ENCODE measurements at regions not wholly inside any gene's neighbourhood (a gene's known extent, or its start where the extent isn't known, plus 50 kb on each side); places are given as distances from the start of the nearest gene placed in this dataset.

DNA sequence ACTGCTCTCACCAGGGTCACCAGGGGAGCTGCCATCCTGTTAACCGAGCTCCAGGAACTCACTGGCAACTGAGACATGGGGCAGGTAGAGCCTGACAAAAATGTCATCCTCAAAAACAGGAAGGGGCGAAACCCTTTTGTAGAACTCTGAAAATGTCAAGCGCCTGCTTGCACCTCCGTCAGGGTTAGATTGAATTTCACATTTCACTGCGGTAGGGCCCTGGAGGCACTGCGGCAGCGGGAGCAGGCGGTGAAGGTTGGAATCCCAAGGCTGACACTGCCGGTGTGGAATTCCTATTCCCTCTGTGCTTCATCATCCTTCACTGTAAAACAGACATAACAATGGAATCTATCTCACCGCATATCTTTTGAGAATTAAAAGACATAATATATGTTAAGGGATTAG lies 142.8 kb upstream of the TMCC3 start:
- TF ChIP-seq, protein P1, sequence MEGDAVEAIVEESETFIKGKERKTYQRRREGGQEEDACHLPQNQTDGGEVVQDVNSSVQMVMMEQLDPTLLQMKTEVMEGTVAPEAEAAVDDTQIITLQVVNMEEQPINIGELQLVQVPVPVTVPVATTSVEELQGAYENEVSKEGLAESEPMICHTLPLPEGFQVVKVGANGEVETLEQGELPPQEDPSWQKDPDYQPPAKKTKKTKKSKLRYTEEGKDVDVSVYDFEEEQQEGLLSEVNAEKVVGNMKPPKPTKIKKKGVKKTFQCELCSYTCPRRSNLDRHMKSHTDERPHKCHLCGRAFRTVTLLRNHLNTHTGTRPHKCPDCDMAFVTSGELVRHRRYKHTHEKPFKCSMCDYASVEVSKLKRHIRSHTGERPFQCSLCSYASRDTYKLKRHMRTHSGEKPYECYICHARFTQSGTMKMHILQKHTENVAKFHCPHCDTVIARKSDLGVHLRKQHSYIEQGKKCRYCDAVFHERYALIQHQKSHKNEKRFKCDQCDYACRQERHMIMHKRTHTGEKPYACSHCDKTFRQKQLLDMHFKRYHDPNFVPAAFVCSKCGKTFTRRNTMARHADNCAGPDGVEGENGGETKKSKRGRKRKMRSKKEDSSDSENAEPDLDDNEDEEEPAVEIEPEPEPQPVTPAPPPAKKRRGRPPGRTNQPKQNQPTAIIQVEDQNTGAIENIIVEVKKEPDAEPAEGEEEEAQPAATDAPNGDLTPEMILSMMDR (conservative IDR thresholded peaks at IDR 0.05 in 1 of 2, IDR thresholded peaks at IDR 0.05 in 1 of 2; ENCODE audit: extremely low read depth in 1 of 2, insufficient read depth in 1 of 2, low read depth in 1 of 2, low read length in 2 of 2), result no peak
- no peak for TF ChIP-seq EZH2 (IDR thresholded peaks at IDR 0.05; ENCODE audit: borderline replicate concordance, low read length)
